GM19351 (cell line): ENCODE measurements at regions not wholly inside any gene's neighbourhood (a gene's known extent, or its start where the extent isn't known, plus 50 kb on each side); places are given as distances from the start of the nearest gene placed in this dataset.

Source experiments
- ATAC-seq: cut with Tn5 transposase; IDR thresholded peaks from one replicate; pipeline ENCODE4 v1.9.1; 2021; ENCODE audit warnings: mild to moderate bottlenecking, moderate library complexity; ENCODE audit not compliant: unreplicated experiment

- ATAC-seq = no peak
Measured at GRCh38 chr3:193870376-193871219, 265.4 kb upstream of the HES1 start.

- ATAC-seq = no peak
Measured at GRCh38 chr3:193871220-193871485, 264.8 kb upstream of the HES1 start.

- peak; percentile 59 for ATAC-seq
Measured at GRCh38 chr3:193872265-193872753, 263.6 kb upstream of the HES1 start.

- ATAC-seq = no peak
Measured at GRCh38 chr3:193873426-193874201, 262.3 kb upstream of the HES1 start.

- ATAC-seq = no peak
Measured at GRCh38 chr3:193874512-193874911, 261.4 kb upstream of the HES1 start.

- ATAC-seq = no peak
Measured at GRCh38 chr3:193874997-193875593, 260.9 kb upstream of the HES1 start.

GRCh38 chr3:193875601-193876321 is 260.2 kb upstream of the HES1 start:
- no peak for ATAC-seq

GRCh38 chr3:193879099-193879863 is 256.7 kb upstream of the HES1 start:
- ATAC-seq = no peak

- no peak for ATAC-seq
Measured at GRCh38 chr3:193879864-193880242, 256.1 kb upstream of the HES1 start.

- no peak for ATAC-seq
Measured at GRCh38 chr3:193882091-193882490, 253.9 kb upstream of the HES1 start.

- ATAC-seq = no peak
Measured at GRCh38 chr3:193883551-193883950, 252.4 kb upstream of the HES1 start.

- no peak for ATAC-seq
Measured at GRCh38 chr3:193884027-193884426, 251.9 kb upstream of the HES1 start.

- no peak for ATAC-seq
Measured at GRCh38 chr3:193884652-193885051, 251.3 kb upstream of the HES1 start.

GRCh38 chr3:193885832-193886231 is 250.1 kb upstream of the HES1 start:
- ATAC-seq = no peak

- ATAC-seq = no peak
Measured at GRCh38 chr3:193890016-193890897, 245.7 kb upstream of the HES1 start.

- ATAC-seq = no peak
Measured at GRCh38 chr3:193894121-193894863, 241.7 kb upstream of the HES1 start.

GRCh38 chr3:193895409-193895808 is 240.5 kb upstream of the HES1 start:
- ATAC-seq = no peak

GRCh38 chr3:193896419-193896818 is 239.5 kb upstream of the HES1 start:
- no peak for ATAC-seq

- no peak for ATAC-seq
Measured at GRCh38 chr3:193897288-193897687, 238.7 kb upstream of the HES1 start.
